H9 (cell line): ENCODE measurements at regions not wholly inside any gene's neighbourhood (a gene's known extent, or its start where the extent isn't known, plus 50 kb on each side); places are given as distances from the start of the nearest gene placed in this dataset.
A peak's percentile ranks its signal among the peaks of the same experiment; 100 is the strongest.

Experiments used
- DNase-seq: peaks from one replicate; pipeline ENCODE4 v3.0.0-alpha.2; 2017
- H2AFZ ChIP-seq: one replicate; pipeline ENCODE4 v1.6.1; 2013; ENCODE audit warnings: mild to moderate bottlenecking, low read length, control low read depth, moderate library complexity
- H2AK5ac ChIP-seq: 2 replicates; pipeline ENCODE4 v1.6.1; 2013; ENCODE audit warnings: low read length, control low read depth, mixed read lengths; ENCODE audit not compliant: insufficient read length
- H2BK120ac ChIP-seq: one replicate; pipeline ENCODE4 v1.6.1; 2013; ENCODE audit warnings: low read depth, mild to moderate bottlenecking, low read length, control low read depth, inconsistent platforms; ENCODE audit not compliant: poor library complexity, severe bottlenecking
- H2BK12ac ChIP-seq: 2 replicates; pipeline ENCODE4 v1.6.1; 2013; ENCODE audit warnings: low read length, control low read depth, mixed read lengths, low read depth; ENCODE audit not compliant: insufficient read length
- H2BK15ac ChIP-seq: 2 replicates; pipeline ENCODE4 v1.6.1; 2013; ENCODE audit warnings: low read depth, low read length, control low read depth
- H2BK20ac ChIP-seq: one replicate; pipeline ENCODE4 v1.6.1; 2013; ENCODE audit warnings: low read depth, mild to moderate bottlenecking, low read length, control low read depth, inconsistent platforms; ENCODE audit not compliant: poor library complexity, severe bottlenecking
- H2BK5ac ChIP-seq: 2 replicates; pipeline ENCODE4 v1.6.1; 2013; ENCODE audit warnings: low read length, control low read depth, mixed read lengths; ENCODE audit not compliant: insufficient read length
- H3K14ac ChIP-seq: 2 replicates; pipeline ENCODE4 v1.6.1; 2013; ENCODE audit warnings: low read length, control low read depth; ENCODE audit not compliant: insufficient read depth
- H3K18ac ChIP-seq: 2 replicates; pipeline ENCODE4 v1.6.1; 2013; ENCODE audit warnings: low read depth, mild to moderate bottlenecking, mixed read lengths, low read length, control low read depth; ENCODE audit not compliant: insufficient read length
- H3K23ac ChIP-seq: 2 replicates; pipeline ENCODE4 v1.6.1; 2013; ENCODE audit warnings: low read length, control low read depth, mixed read lengths, low read depth; ENCODE audit not compliant: insufficient read length
- H3K23me2 ChIP-seq: 2 replicates; pipeline ENCODE4 v1.6.1; 2013; ENCODE audit warnings: low read depth, mild to moderate bottlenecking, mixed read lengths, low read length, control low read depth; ENCODE audit not compliant: insufficient read length, poor library complexity, severe bottlenecking
- H3K27ac ChIP-seq: 2 replicates; pipeline ENCODE4 v1.5.1; 2013; ENCODE audit warnings: low read length, control low read depth, mixed read lengths, low read depth; ENCODE audit not compliant: insufficient read length
- H3K27me3 ChIP-seq: 2 replicates; pipeline ENCODE4 v1.6.1; 2013; ENCODE audit warnings: low read length, control low read depth, inconsistent platforms; ENCODE audit not compliant: insufficient read depth
- H3K4ac ChIP-seq: 2 replicates; pipeline ENCODE4 v1.6.1; 2013; ENCODE audit warnings: low read depth, mild to moderate bottlenecking, control low read depth, inconsistent platforms, low read length, moderate library complexity
- H3K4me1 ChIP-seq: 2 replicates; pipeline ENCODE4 v1.6.1; 2013; ENCODE audit warnings: low read length, control low read depth, inconsistent platforms; ENCODE audit not compliant: insufficient read depth
- H3K4me2 ChIP-seq: 2 replicates; pipeline ENCODE4 v1.6.1; 2013; ENCODE audit warnings: low read length, control low read depth, mixed read lengths; ENCODE audit not compliant: insufficient read length, insufficient read depth
- H3K56ac ChIP-seq: 2 replicates; pipeline ENCODE4 v1.6.1; 2013; ENCODE audit warnings: low read depth, mild to moderate bottlenecking, mixed read lengths, low read length, control low read depth; ENCODE audit not compliant: insufficient read length
- H3K79me1 ChIP-seq: 2 replicates; pipeline ENCODE4 v1.6.1; 2013; ENCODE audit warnings: low read depth, mild to moderate bottlenecking, moderate library complexity, low read length, control low read depth, inconsistent platforms; ENCODE audit not compliant: insufficient read depth, poor library complexity, severe bottlenecking
- H3K79me2 ChIP-seq: 2 replicates; pipeline ENCODE4 v1.6.1; 2013; ENCODE audit warnings: low read length, control low read depth, inconsistent platforms; ENCODE audit not compliant: insufficient read depth
- H3K9ac ChIP-seq: 2 replicates; pipeline ENCODE4 v1.6.1; 2013; ENCODE audit warnings: low read length, control low read depth, mixed read lengths; ENCODE audit not compliant: insufficient read length; ENCODE audit errors: extremely low read depth
- H3K9me3 ChIP-seq: one replicate; pipeline ENCODE4 v1.6.1; 2013; ENCODE audit warnings: low read depth, low read length, inconsistent platforms; ENCODE audit not compliant: control insufficient read depth
- H3T11ph ChIP-seq: one replicate; pipeline ENCODE4 v1.6.1; 2013; ENCODE audit warnings: mild to moderate bottlenecking, low read length, control low read depth, inconsistent platforms
- H4K20me1 ChIP-seq: one replicate; pipeline ENCODE4 v1.6.1; 2013; ENCODE audit not compliant: control insufficient read depth, insufficient read length, insufficient read depth
- H4K5ac ChIP-seq: 2 replicates; pipeline ENCODE4 v1.6.1; 2013; ENCODE audit warnings: low read depth, mild to moderate bottlenecking, mixed read lengths, low read length, control low read depth; ENCODE audit not compliant: insufficient read length
- H4K8ac ChIP-seq: replicated peaks from 2 replicates; pipeline ENCODE4 v1.6.1; 2013; ENCODE audit warnings: low read length, control low read depth, mixed read lengths, low read depth; ENCODE audit not compliant: insufficient read length
- H4K91ac ChIP-seq: 2 replicates; pipeline ENCODE4 v1.6.1; 2013; ENCODE audit warnings: low read depth, mild to moderate bottlenecking, moderate library complexity, mixed read lengths, low read length, control low read depth; ENCODE audit not compliant: insufficient read length
- H3K27ac Mint-ChIP-seq, 3 experiments: 2 replicates in 2 of 3; 3 replicates in 1 of 3; pipeline ENCODE4 v1.8.0; 2020 to 2021; ENCODE audit warnings: mixed read lengths in 3 of 3, mild to moderate bottlenecking in 1 of 3, moderate library complexity in 1 of 3
- H3K27me3 Mint-ChIP-seq: 2 replicates; pipeline ENCODE4 v1.8.0; 2021; ENCODE audit warnings: low read depth, mild to moderate bottlenecking, moderate library complexity, mixed read lengths
- H3K36me3 Mint-ChIP-seq, 3 experiments: 2 replicates in 2 of 3; 3 replicates in 1 of 3; pipeline ENCODE4 v1.8.0; 2020 to 2021; ENCODE audit warnings: low read depth in 3 of 3, mixed read lengths in 3 of 3; ENCODE audit not compliant: insufficient read depth in 1 of 3
- H3K4me1 Mint-ChIP-seq, 2 experiments: 2 replicates each; pipeline ENCODE4 v1.8.0; 2020; ENCODE audit warnings: mixed read lengths in 2 of 2
- H3K4me3 Mint-ChIP-seq, 2 experiments: 2 replicates in 1 of 2; 3 replicates in 1 of 2; pipeline ENCODE4 v1.8.0; 2020 to 2021; ENCODE audit warnings: mild to moderate bottlenecking in 2 of 2, mixed read lengths in 2 of 2, moderate library complexity in 1 of 2
- H3K9me3 Mint-ChIP-seq, 2 experiments: 2 replicates in 1 of 2; 3 replicates in 1 of 2; pipeline ENCODE4 v1.8.0; 2020; ENCODE audit warnings: mild to moderate bottlenecking in 2 of 2, mixed read lengths in 2 of 2, moderate library complexity in 1 of 2
- WGBS: extraction: QIAGEN DNeasy Blood & Tissue Kit; methylation state at CpG from one replicate; pipeline ENCODE4 v1.1.7; 2013; ENCODE audit warnings: missing lambda C conversion rate, low lambda C conversion rate, mixed read lengths; ENCODE audit not compliant: insufficient read length; ENCODE audit errors: extremely low coverage; 5-methylcytosine and 5-hydroxymethylcytosine counted together
- TF ChIP-seq, protein P1 (sequence below): fragments of 200-600 bp; sonication (generic); conservative IDR thresholded peaks from 3 replicates; pipeline ENCODE4 v1.8.0; 2021; ENCODE audit warnings: antibody characterized with exemption, mild to moderate bottlenecking

DNA sequence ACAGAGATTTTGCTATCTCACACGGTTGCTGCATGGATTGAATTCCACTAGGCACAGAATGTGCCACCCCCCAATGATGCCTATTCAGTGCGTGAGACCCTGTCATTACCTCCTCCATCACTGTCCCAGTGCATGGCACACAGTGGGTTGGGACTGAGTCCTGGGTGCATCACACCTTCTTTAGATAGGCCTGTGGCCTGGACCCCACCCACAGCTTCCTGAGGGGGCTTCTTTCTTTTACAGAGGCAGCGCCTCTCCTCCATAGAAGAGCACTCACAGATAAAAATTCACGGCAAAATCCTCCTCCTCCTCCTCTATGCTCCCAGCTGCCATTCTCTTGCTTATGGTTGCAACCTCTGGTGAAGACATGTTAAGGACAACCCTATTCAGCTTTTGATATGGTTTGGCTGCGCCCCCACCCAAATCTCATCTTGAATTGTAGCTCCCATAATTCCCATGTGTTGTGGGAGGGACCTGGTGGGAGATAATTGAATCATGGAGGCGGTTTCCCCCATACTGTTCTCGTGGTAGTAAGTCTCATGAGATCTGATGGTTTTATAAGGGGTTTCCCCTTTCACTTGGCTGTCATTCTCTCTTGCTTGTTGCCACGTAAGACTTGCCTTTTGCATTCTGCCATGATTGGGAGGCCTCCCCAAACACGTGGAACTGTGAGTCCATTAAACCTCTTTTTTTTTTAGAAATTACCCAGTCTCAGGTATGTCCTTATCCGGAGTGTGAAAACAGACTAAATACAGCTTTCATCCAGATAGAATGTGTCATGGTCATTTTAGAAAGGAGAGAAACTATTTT is 147.6 kb downstream of the KLF13 start:
- no peaks in the 10 kb centered on the region for H4K20me1 ChIP-seq
- no CpG with 5 or more reads among the region's 10 CpGs for WGBS
- no peak overlapping the region for H2AFZ ChIP-seq
- H3T11ph ChIP-seq: no peak overlapping the region
- no peak overlapping the region for H3K23ac ChIP-seq
- H4K8ac ChIP-seq: no peak overlapping the region
- no peak overlapping the region for H4K5ac ChIP-seq
- no peaks in the 10 kb centered on the region for H3K4me1 ChIP-seq
- H3K18ac ChIP-seq: no peak overlapping the region
- no peaks in the 10 kb centered on the region for H3K27me3 ChIP-seq
- H3K27ac Mint-ChIP-seq: no peak overlapping the region
- peaks cover 3% of the 10 kb centered on the region; the same call in 1 of the 2 replicates for H3K27me3 Mint-ChIP-seq
- no peaks in the 10 kb centered on the region for H3K79me1 ChIP-seq
- no peak overlapping the region for H3K9ac ChIP-seq
- no peak overlapping the region for H2AK5ac ChIP-seq
- TF ChIP-seq, protein P1, sequence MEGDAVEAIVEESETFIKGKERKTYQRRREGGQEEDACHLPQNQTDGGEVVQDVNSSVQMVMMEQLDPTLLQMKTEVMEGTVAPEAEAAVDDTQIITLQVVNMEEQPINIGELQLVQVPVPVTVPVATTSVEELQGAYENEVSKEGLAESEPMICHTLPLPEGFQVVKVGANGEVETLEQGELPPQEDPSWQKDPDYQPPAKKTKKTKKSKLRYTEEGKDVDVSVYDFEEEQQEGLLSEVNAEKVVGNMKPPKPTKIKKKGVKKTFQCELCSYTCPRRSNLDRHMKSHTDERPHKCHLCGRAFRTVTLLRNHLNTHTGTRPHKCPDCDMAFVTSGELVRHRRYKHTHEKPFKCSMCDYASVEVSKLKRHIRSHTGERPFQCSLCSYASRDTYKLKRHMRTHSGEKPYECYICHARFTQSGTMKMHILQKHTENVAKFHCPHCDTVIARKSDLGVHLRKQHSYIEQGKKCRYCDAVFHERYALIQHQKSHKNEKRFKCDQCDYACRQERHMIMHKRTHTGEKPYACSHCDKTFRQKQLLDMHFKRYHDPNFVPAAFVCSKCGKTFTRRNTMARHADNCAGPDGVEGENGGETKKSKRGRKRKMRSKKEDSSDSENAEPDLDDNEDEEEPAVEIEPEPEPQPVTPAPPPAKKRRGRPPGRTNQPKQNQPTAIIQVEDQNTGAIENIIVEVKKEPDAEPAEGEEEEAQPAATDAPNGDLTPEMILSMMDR: no peak
- H3K79me2 ChIP-seq: no peaks in the 10 kb centered on the region
- H3K4me3 Mint-ChIP-seq: no peak overlapping the region
- H4K91ac ChIP-seq: no peak overlapping the region
- no peak overlapping the region for H2BK120ac ChIP-seq
- no peak overlapping the region for H3K4ac ChIP-seq
- H3K56ac ChIP-seq: no peak overlapping the region
- H3K4me2 ChIP-seq: no peak overlapping the region
- H3K23me2 ChIP-seq: no peaks in the 10 kb centered on the region
- no peak overlapping the region for H2BK20ac ChIP-seq
- H2BK15ac ChIP-seq: no peak overlapping the region
- no peaks in the 10 kb centered on the region for H3K9me3 ChIP-seq
- H2BK12ac ChIP-seq: no peak overlapping the region
- H3K4me1 Mint-ChIP-seq: peaks cover 8 to 12% of the 10 kb centered on the region in 2 experiments
- no peak overlapping the region for H3K27ac ChIP-seq
- no peak overlapping the region for H3K14ac ChIP-seq
- no peaks in the 10 kb centered on the region for H3K9me3 Mint-ChIP-seq
- no peak overlapping the region for H2BK5ac ChIP-seq
- H3K36me3 Mint-ChIP-seq: no peaks in the 10 kb centered on the region
- DNase-seq: peak; percentile 6
